WERI-Rb-1 (cell line): ENCODE measurements at regions not wholly inside any gene's neighbourhood (a gene's known extent, or its start where the extent isn't known, plus 50 kb on each side); places are given as distances from the start of the nearest gene placed in this dataset.
A peak's percentile ranks its signal among the peaks of the same experiment; 100 is the strongest.

Source experiments
- DNase-seq: peaks from one replicate; pipeline ENCODE4 v3.0.0-alpha.2; 2020
- H3K27ac ChIP-seq: fragments of 250-450 bp; sonication (Bioruptor Pico); 2 replicates; pipeline ENCODE4 v1.5.1; 2020; ENCODE audit warnings: mild to moderate bottlenecking, moderate library complexity
- H3K27me3 ChIP-seq: fragments of 250-450 bp; sonication (Bioruptor Pico); 2 replicates; pipeline ENCODE4 v1.5.1; 2021; ENCODE audit warnings: mild to moderate bottlenecking, low read depth, moderate library complexity; ENCODE audit not compliant: insufficient read depth, severe bottlenecking
- H3K36me3 ChIP-seq: fragments of 250-450 bp; sonication (Bioruptor Pico); 2 replicates; pipeline ENCODE4 v1.5.1; 2020; ENCODE audit warnings: mild to moderate bottlenecking, moderate library complexity
- H3K4me3 ChIP-seq: 2 replicates; pipeline ENCODE4 v1.5.1; 2011; ENCODE audit warnings: low read depth, mild to moderate bottlenecking, control low read depth, low read length
- H3K9me3 ChIP-seq: fragments of 250-450 bp; sonication (Bioruptor Pico); 2 replicates; pipeline ENCODE4 v1.5.1; 2021; ENCODE audit warnings: mild to moderate bottlenecking, moderate library complexity; ENCODE audit not compliant: severe bottlenecking
- CTCF ChIP-seq: IDR thresholded peaks from 2 replicates; pipeline ENCODE4 v1.5.1; 2011; ENCODE audit warnings: low read depth, mild to moderate bottlenecking, control low read depth, inconsistent platforms, low read length

- no peak overlapping the region for H3K4me3 ChIP-seq
- no peaks in the 10 kb centered on the region for H3K27me3 ChIP-seq
- no peak for TF ChIP-seq CTCF
- no peaks in the 10 kb centered on the region for H3K36me3 ChIP-seq
- H3K27ac ChIP-seq, result no peak overlapping the region
- DNase-seq, result no peak
- H3K9me3 ChIP-seq, result peaks cover 3% of the 10 kb centered on the region
These were observed 100.1 kb upstream of the AKT3 start for GRCh38 chr1:243950166-243950565.

GRCh38 chr1:243946946-243947345 is 96.9 kb upstream of the AKT3 start:
- no peak overlapping the region for H3K4me3 ChIP-seq
- peak overlapping the region; percentile 68 for H3K27ac ChIP-seq
- H3K27me3 ChIP-seq, result no peaks in the 10 kb centered on the region
- peak; percentile 73 for DNase-seq
- TF ChIP-seq CTCF, result peak; percentile 86
- no peaks in the 10 kb centered on the region for H3K36me3 ChIP-seq
- H3K9me3 ChIP-seq, result peaks cover 3% of the 10 kb centered on the region

- peaks cover 3% of the 10 kb centered on the region for H3K9me3 ChIP-seq
- H3K27me3 ChIP-seq, result no peaks in the 10 kb centered on the region
- peak overlapping the region; percentile 68 for H3K27ac ChIP-seq
- TF ChIP-seq CTCF, result no peak
- H3K4me3 ChIP-seq, result no peak overlapping the region
- peak; percentile 78 for DNase-seq
- no peaks in the 10 kb centered on the region for H3K36me3 ChIP-seq
These were observed 96.2 kb upstream of the AKT3 start for GRCh38 chr1:243946253-243946652.

GRCh38 chr1:243945727-243946126 is 95.7 kb upstream of the AKT3 start:
- no peak for DNase-seq
- H3K36me3 ChIP-seq, result no peaks in the 10 kb centered on the region
- H3K27ac ChIP-seq, result peak overlapping the region; percentile 68
- TF ChIP-seq CTCF, result no peak
- H3K27me3 ChIP-seq, result no peaks in the 10 kb centered on the region
- H3K9me3 ChIP-seq, result peaks cover 3% of the 10 kb centered on the region
- no peak overlapping the region for H3K4me3 ChIP-seq

- no peak for TF ChIP-seq CTCF
- peaks cover 3% of the 10 kb centered on the region for H3K9me3 ChIP-seq
- no peak for DNase-seq
- H3K27ac ChIP-seq, result no peak overlapping the region; the same call in 1 of the 2 replicates
- H3K36me3 ChIP-seq, result no peaks in the 10 kb centered on the region
- H3K4me3 ChIP-seq, result no peak overlapping the region
- H3K27me3 ChIP-seq, result no peaks in the 10 kb centered on the region
These were observed 94.6 kb upstream of the AKT3 start for GRCh38 chr1:243944429-243945160.
